AG04450 (cell line): ENCODE measurements at regions not wholly inside any gene's neighbourhood (a gene's known extent, or its start where the extent isn't known, plus 50 kb on each side); places are given as distances from the start of the nearest gene placed in this dataset.

ENCODE experiments used
- CTCF ChIA-PET: fragments of 300-600, 350-600 bp; formaldehyde crosslinking; extraction: SDS; loops from one replicate; lab custom pipeline; 2022; ENCODE audit warnings: antibody characterized with exemption, inconsistent platforms; lab: Charles Lee
- POLR2A ChIA-PET: fragments of 350-600 bp; formaldehyde crosslinking; extraction: SDS; loops from one replicate; lab custom pipeline; 2021; ENCODE audit warnings: antibody characterized with exemption, inconsistent platforms; lab: Yijun Ruan, JAX
- DNase-seq: peaks from one replicate; pipeline ENCODE4 v3.0.0-alpha.2; 2011; ENCODE audit warnings: low read depth, low spot score
- H3K27ac ChIP-seq: one replicate; pipeline ENCODE4 v1.5.1; 2012; ENCODE audit warnings: low read depth, low read length, control low read depth
- H3K27me3 ChIP-seq: one replicate; pipeline ENCODE4 v1.6.0; 2012; ENCODE audit warnings: low read length; ENCODE audit not compliant: control insufficient read depth, insufficient read depth
- H3K4me3 ChIP-seq: 2 replicates; pipeline ENCODE4 v1.5.1; 2011; ENCODE audit warnings: mild to moderate bottlenecking, low read depth, low read length, control low read depth
- H3K9me3 ChIP-seq: 2 replicates; pipeline ENCODE4 v1.5.1; 2012; ENCODE audit warnings: low read length; ENCODE audit not compliant: control insufficient read depth, insufficient read depth
- CTCF ChIP-seq: IDR thresholded peaks from 2 replicates; pipeline ENCODE4 v1.5.1; 2011; ENCODE audit warnings: low read depth, low read length, control low read depth, inconsistent platforms

GRCh38 chr17:68700421-68700820 lies 99.3 kb upstream of the FAM20A start:
- Histone ChIP-seq H3K9me3 (no peaks in the 10 kb centered on the region), H3K27ac (no peak overlapping the region), H3K4me3 (no peak overlapping the region), H3K27me3 (peaks cover 2% of the 10 kb centered on the region)
- no peak for DNase-seq
- POLR2A ChIA-PET = no interaction called here
- TF ChIP-seq CTCF = no peak
- CTCF ChIA-PET = no interaction called here

- H3K4me3 ChIP-seq = no peak overlapping the region
- no peaks in the 10 kb centered on the region for H3K9me3 ChIP-seq
- peaks cover 2% of the 10 kb centered on the region for H3K27me3 ChIP-seq
- ChIA-PET CTCF (no interaction called here), POLR2A (no interaction called here)
- no peak overlapping the region for H3K27ac ChIP-seq
- no peak for DNase-seq
- TF ChIP-seq CTCF = no peak
These were observed 98.8 kb upstream of the FAM20A start for GRCh38 chr17:68699936-68700335.

GRCh38 chr17:68698746-68699145 lies 97.6 kb upstream of the FAM20A start:
- ChIA-PET CTCF (interaction anchor here (0.7 to 1.1 kb wide), 3 partner anchors 9 to 199 kb away, joined by 3 to 8 read pairs (median 3); no protein-coding TSS in a partner anchor), POLR2A (interaction anchor here (0.6 to 0.8 kb wide), 2 partner anchors 11 to 12 kb away, joined by 3 read pairs; no protein-coding TSS in a partner anchor)
- H3K9me3 ChIP-seq = no peaks in the 10 kb centered on the region
- peaks cover 2% of the 10 kb centered on the region for H3K27me3 ChIP-seq
- DNase-seq = no peak
- TF ChIP-seq CTCF = no peak
- peak overlapping the region; percentile 73 for H3K27ac ChIP-seq
- H3K4me3 ChIP-seq = no peak overlapping the region

- peaks cover 4% of the 10 kb centered on the region for H3K27me3 ChIP-seq
- no peak overlapping the region for H3K4me3 ChIP-seq
- CTCF ChIA-PET = interaction anchor here (0.7 to 1.1 kb wide), 3 partner anchors 8 to 164 kb away, joined by 3 to 8 read pairs (median 3); no protein-coding TSS in a partner anchor
- peak overlapping the region; percentile 73 for H3K27ac ChIP-seq
- no peak for DNase-seq
- POLR2A ChIA-PET = interaction anchor here (0.6 to 1.1 kb wide), 5 partner anchors 9 to 169 kb away, joined by 3 to 6 read pairs (median 4); no protein-coding TSS in a partner anchor
- no peak for TF ChIP-seq CTCF
- no peaks in the 10 kb centered on the region for H3K9me3 ChIP-seq
These were observed 96.7 kb upstream of the FAM20A start for GRCh38 chr17:68697850-68698361.

- Histone ChIP-seq H3K9me3 (no peaks in the 10 kb centered on the region), H3K4me3 (no peak overlapping the region), H3K27me3 (peaks cover 4% of the 10 kb centered on the region), H3K27ac (no peak overlapping the region)
- ChIA-PET POLR2A (no interaction called here), CTCF (no interaction called here)
- DNase-seq = no peak
- TF ChIP-seq CTCF = no peak
These were observed 94.5 kb upstream of the FAM20A start for GRCh38 chr17:68695659-68696058.
